NT2/D1 (cell line): ENCODE measurements at regions not wholly inside any gene's neighbourhood (a gene's known extent, or its start where the extent isn't known, plus 50 kb on each side); places are given as distances from the start of the nearest gene placed in this dataset.

Experiments used
- YY1 ChIP-seq: IDR thresholded peaks from 2 replicates; pipeline ENCODE4 v1.6.1; 2011; ENCODE audit not compliant: insufficient read length, insufficient read depth
- ZNF274 ChIP-seq: IDR thresholded peaks from 2 replicates; pipeline ENCODE4 v1.6.1; 2011; ENCODE audit warnings: mild to moderate bottlenecking, low read depth, low read length

DNA sequence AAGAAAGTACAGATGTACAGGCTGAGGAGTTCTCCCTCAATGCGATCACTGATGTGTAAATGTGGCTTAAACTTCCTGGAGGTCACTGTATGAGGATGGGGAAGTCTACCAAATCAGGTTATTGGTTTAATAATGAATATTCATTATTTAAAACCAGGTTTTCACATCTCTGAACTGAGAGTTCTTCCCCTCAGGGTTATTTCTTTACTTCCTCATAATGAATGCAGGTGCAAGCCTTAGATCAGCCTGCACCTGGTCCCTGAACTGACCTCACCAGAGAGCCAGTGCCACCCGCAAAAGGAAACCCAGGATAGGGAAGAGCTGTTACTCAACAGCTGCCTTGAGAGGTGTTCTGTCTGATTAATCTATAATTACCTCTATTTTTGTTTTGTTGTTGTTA lies 369.0 kb downstream of the EPHA4 start:
- no peak for TF ChIP-seq ZNF274
- no peak for TF ChIP-seq YY1
